ENCODE measurements at regions not wholly inside any gene's neighbourhood (a gene's known extent, or its start where the extent isn't known, plus 50 kb on each side); places are given as distances from the start of the nearest gene placed in this dataset.

- Mint-ChIP-seq H3K27ac (no peak overlapping the region), H3K36me3 (ENCODE audit: low read depth) (no peaks in the 10 kb centered on the region), H3K4me1 (no peaks in the 10 kb centered on the region), H3K4me3 (no peak overlapping the region), H3K9me3 (peaks cover 11% of the 10 kb centered on the region), H3K27me3 (no peaks in the 10 kb centered on the region)
- intact Hi-C loops (cut with micrococcal nuclease), result no loop called here
- DNase-seq, result no peak
Observed at GRCh38 chr12:93042684-93043083, 113.6 kb upstream of the EEA1 start.

GRCh38 chr12:93043192-93043876, 114.2 kb upstream of the EEA1 start:
- no peaks in the 10 kb centered on the region for H3K36me3 Mint-ChIP-seq (ENCODE audit: low read depth)
- H3K27me3 Mint-ChIP-seq, result no peaks in the 10 kb centered on the region
- H3K27ac Mint-ChIP-seq, result no peak overlapping the region
- H3K4me3 Mint-ChIP-seq, result no peak overlapping the region
- H3K9me3 Mint-ChIP-seq, result peaks cover 15% of the 10 kb centered on the region
- intact Hi-C loops (cut with micrococcal nuclease), result no loop called here
- no peaks in the 10 kb centered on the region for H3K4me1 Mint-ChIP-seq
- no peak for DNase-seq

DNA sequence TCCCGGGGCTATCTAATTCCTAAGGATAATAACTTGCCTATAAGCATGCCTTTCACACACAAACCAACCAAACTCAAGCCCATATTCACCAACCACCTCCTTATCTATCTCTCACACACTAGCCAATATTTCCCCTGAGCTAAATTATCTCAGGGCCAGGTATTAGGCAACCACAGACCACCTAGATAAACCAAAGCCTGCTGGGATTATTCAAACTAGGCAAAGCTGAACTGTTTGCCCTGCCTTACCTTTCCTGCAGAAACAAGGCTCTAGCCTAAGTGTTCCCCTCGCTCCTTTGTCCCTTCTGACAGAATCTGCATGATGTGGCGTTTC, 114.7 kb upstream of the EEA1 start:
- no peaks in the 10 kb centered on the region for H3K36me3 Mint-ChIP-seq (ENCODE audit: low read depth)
- no peaks in the 10 kb centered on the region for H3K27me3 Mint-ChIP-seq
- H3K9me3 Mint-ChIP-seq, result peaks cover 17% of the 10 kb centered on the region
- H3K4me1 Mint-ChIP-seq, result no peaks in the 10 kb centered on the region
- intact Hi-C loops (cut with micrococcal nuclease), result no loop called here
- no peak overlapping the region for H3K27ac Mint-ChIP-seq
- H3K4me3 Mint-ChIP-seq, result no peak overlapping the region
- DNase-seq, result no peak

GRCh38 chr12:93047118-93047517, 118.0 kb upstream of the EEA1 start:
- peaks cover 4% of the 10 kb centered on the region for H3K27me3 Mint-ChIP-seq
- H3K9me3 Mint-ChIP-seq, result peaks cover 17% of the 10 kb centered on the region
- H3K27ac Mint-ChIP-seq, result no peak overlapping the region
- intact Hi-C loops (cut with micrococcal nuclease), result no loop called here
- H3K4me1 Mint-ChIP-seq, result no peaks in the 10 kb centered on the region
- H3K36me3 Mint-ChIP-seq (ENCODE audit: low read depth), result no peaks in the 10 kb centered on the region
- DNase-seq, result no peak
- no peak overlapping the region for H3K4me3 Mint-ChIP-seq

- peaks cover 17% of the 10 kb centered on the region for H3K9me3 Mint-ChIP-seq
- no peaks in the 10 kb centered on the region for H3K36me3 Mint-ChIP-seq (ENCODE audit: low read depth)
- DNase-seq, result no peak
Observed at GRCh38 chr12:93048656-93049055, 119.6 kb upstream of the EEA1 start.

GRCh38 chr12:93050026-93050747, 121.1 kb upstream of the EEA1 start:
- intact Hi-C loops (cut with micrococcal nuclease), result no loop called here
- H3K4me1 Mint-ChIP-seq, result no peaks in the 10 kb centered on the region
- H3K4me3 Mint-ChIP-seq, result no peak overlapping the region
- no peaks in the 10 kb centered on the region for H3K36me3 Mint-ChIP-seq (ENCODE audit: low read depth)
- no peak for DNase-seq
- no peak overlapping the region for H3K27ac Mint-ChIP-seq
- H3K27me3 Mint-ChIP-seq, result peaks cover 12% of the 10 kb centered on the region
- H3K9me3 Mint-ChIP-seq, result peaks cover 17% of the 10 kb centered on the region

More at GRCh38 chr12:93048656-93049055, 119.6 kb upstream of the EEA1 start:
- Mint-ChIP-seq H3K4me1 (no peaks in the 10 kb centered on the region), H3K4me3 (no peak overlapping the region), H3K27ac (no peak overlapping the region), H3K27me3 (peaks cover 4% of the 10 kb centered on the region)
- intact Hi-C loops (cut with micrococcal nuclease), result no loop called here

- Mint-ChIP-seq H3K27me3 (peaks cover 15% of the 10 kb centered on the region), H3K27ac (no peak overlapping the region), H3K36me3 (ENCODE audit: low read depth) (no peaks in the 10 kb centered on the region), H3K4me3 (no peak overlapping the region), H3K9me3 (peaks cover 17% of the 10 kb centered on the region), H3K4me1 (no peaks in the 10 kb centered on the region)
- no peak for DNase-seq
- intact Hi-C loops (cut with micrococcal nuclease), result no loop called here
Observed at GRCh38 chr12:93050748-93051081, 121.6 kb upstream of the EEA1 start.

DNA sequence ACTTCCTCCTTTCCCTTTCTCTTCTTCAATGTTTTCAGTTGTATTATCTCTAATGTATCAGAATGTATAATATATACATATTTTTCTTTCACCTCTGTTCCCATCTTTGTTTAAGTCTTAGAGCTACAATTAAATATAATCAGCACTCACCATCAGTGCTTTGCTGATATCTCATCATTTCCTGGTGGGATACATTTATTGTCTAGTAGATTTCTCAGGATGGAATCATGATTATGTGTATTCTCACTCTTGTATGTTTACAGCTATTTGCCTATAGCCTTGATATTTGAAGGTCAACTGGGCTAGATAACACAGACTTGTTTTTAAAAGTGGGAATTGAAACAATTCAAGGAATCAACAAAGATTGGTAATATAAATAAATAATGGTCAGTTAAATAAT, 124.9 kb upstream of the EEA1 start:
- intact Hi-C loops (cut with micrococcal nuclease), result no loop called here
- Mint-ChIP-seq H3K9me3 (peaks cover 5% of the 10 kb centered on the region), H3K4me1 (no peaks in the 10 kb centered on the region), H3K27ac (no peak overlapping the region), H3K4me3 (no peak overlapping the region), H3K27me3 (peaks cover 26% of the 10 kb centered on the region), H3K36me3 (ENCODE audit: low read depth) (no peaks in the 10 kb centered on the region)
- DNase-seq, result no peak

DNA sequence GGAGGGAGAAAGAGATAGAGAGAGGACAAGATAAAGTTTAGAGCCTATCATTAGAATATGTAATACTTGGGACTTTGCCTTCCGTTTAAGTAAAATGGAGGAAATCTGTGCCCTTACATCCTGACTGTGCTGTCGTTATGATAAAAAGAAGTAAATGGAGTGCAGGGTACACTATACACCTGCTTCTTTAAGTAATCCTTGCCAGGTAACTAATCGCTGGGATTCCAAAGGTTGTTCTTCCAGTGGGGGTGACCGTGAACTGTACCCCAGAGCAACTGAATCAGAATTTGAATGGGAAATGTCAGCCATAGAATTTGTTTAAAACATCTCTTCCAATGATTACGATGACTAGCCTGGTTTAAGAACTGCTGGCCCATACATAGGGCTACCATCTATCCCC, 126.1 kb upstream of the EEA1 start:
- Mint-ChIP-seq H3K9me3 (peaks cover 5% of the 10 kb centered on the region), H3K4me3 (no peak overlapping the region), H3K27ac (no peak overlapping the region), H3K27me3 (peaks cover 27% of the 10 kb centered on the region), H3K36me3 (ENCODE audit: low read depth) (no peaks in the 10 kb centered on the region), H3K4me1 (peaks cover 4% of the 10 kb centered on the region)
- intact Hi-C loops (cut with micrococcal nuclease), result no loop called here
- no peak for DNase-seq

GRCh38 chr12:93056971-93057535, 128.0 kb upstream of the EEA1 start:
- Mint-ChIP-seq H3K9me3 (peaks cover 5% of the 10 kb centered on the region), H3K4me3 (no peak overlapping the region), H3K27ac (no peak overlapping the region), H3K4me1 (peaks cover 9% of the 10 kb centered on the region), H3K36me3 (ENCODE audit: low read depth) (no peaks in the 10 kb centered on the region), H3K27me3 (peaks cover 23% of the 10 kb centered on the region)
- intact Hi-C loops (cut with micrococcal nuclease), result no loop called here
- no peak for DNase-seq

GRCh38 chr12:93058280-93058679, 129.2 kb upstream of the EEA1 start:
- Mint-ChIP-seq H3K27me3 (peaks cover 25% of the 10 kb centered on the region), H3K36me3 (ENCODE audit: low read depth) (no peaks in the 10 kb centered on the region), H3K27ac (no peak overlapping the region), H3K4me1 (peaks cover 9% of the 10 kb centered on the region), H3K9me3 (peaks cover 9% of the 10 kb centered on the region), H3K4me3 (no peak overlapping the region)
- DNase-seq, result no peak
- intact Hi-C loops (cut with micrococcal nuclease), result no loop called here

- Mint-ChIP-seq H3K27me3 (peaks cover 30% of the 10 kb centered on the region), H3K27ac (no peak overlapping the region), H3K36me3 (ENCODE audit: low read depth) (no peaks in the 10 kb centered on the region), H3K9me3 (peaks cover 14% of the 10 kb centered on the region), H3K4me3 (no peak overlapping the region), H3K4me1 (peaks cover 9% of the 10 kb centered on the region)
- DNase-seq, result no peak
- intact Hi-C loops (cut with micrococcal nuclease), result no loop called here
Observed at GRCh38 chr12:93059288-93059687, 130.2 kb upstream of the EEA1 start.

- no peak for DNase-seq
- peaks cover 15% of the 10 kb centered on the region for H3K9me3 Mint-ChIP-seq
- no peak overlapping the region for H3K4me3 Mint-ChIP-seq
- peaks cover 29% of the 10 kb centered on the region for H3K27me3 Mint-ChIP-seq
- intact Hi-C loops (cut with micrococcal nuclease), result no loop called here
- no peak overlapping the region for H3K27ac Mint-ChIP-seq
- peaks cover 9% of the 10 kb centered on the region for H3K4me1 Mint-ChIP-seq
- no peaks in the 10 kb centered on the region for H3K36me3 Mint-ChIP-seq (ENCODE audit: low read depth)
Observed at GRCh38 chr12:93059925-93060665, 131.0 kb upstream of the EEA1 start.

Data from activated CD4-positive, alpha-beta T cell treated with anti-CD3 and anti-CD28 coated beads, Interleukin-2, amount 10 ng/mL, durations not matched to agents 24 days and 14 days (primary cell).